ENCODE measurements at regions not wholly inside any gene's neighbourhood (a gene's known extent, or its start where the extent isn't known, plus 50 kb on each side); places are given as distances from the start of the nearest gene placed in this dataset.

- no peak overlapping the region for H3K4me2 ChIP-seq (ENCODE audit: insufficient read depth, low read length)
- no peaks in the 10 kb centered on the region for H3K9me1 ChIP-seq (replicated peaks; ENCODE audit: control insufficient read depth, extremely low read depth, insufficient read depth, low read length)
- H3K9ac ChIP-seq (replicated peaks; ENCODE audit: extremely low read depth, insufficient read depth, low read length), result no peak overlapping the region
- intact Hi-C loops (cut with micrococcal nuclease) (no loop called here), dilution Hi-C loops (cut with MboI; ENCODE audit: extremely low pct_ligation_motif_present, low sequenced_read_pairs) (no loop called here)
- H2AFZ ChIP-seq (ENCODE audit: low read depth, low read length), result no peak overlapping the region
- ChIA-PET POLR2A (no interaction called here), CTCF (no interaction called here)
- FAIRE-seq (no peak), DNase-seq (ENCODE audit: low read depth, low spot score) (no peak)
- no peaks in the 10 kb centered on the region for H3K27me3 ChIP-seq (ENCODE audit: control insufficient read depth in 2 of 2, insufficient read depth in 2 of 2, low read length in 2 of 2)
- TF ChIP-seq FOS (IDR thresholded peaks at IDR 0.05; ENCODE audit: borderline replicate concordance, insufficient read depth, low read length) (no peak), CTCF (IDR thresholded peaks at IDR 0.05; ENCODE audit: extremely low read depth in 1 of 2, insufficient read depth in 1 of 2, low read depth in 1 of 2, low read length in 2 of 2) (no peak), POLR2AphosphoS5 (IDR thresholded peaks at IDR 0.05; ENCODE audit: insufficient read depth, low read depth, low read length) (no peak), MAX (IDR thresholded peaks at IDR 0.05; ENCODE audit: insufficient read depth, insufficient read length) (no peak), JUN (IDR thresholded peaks at IDR 0.05; ENCODE audit: borderline replicate concordance, insufficient read depth, insufficient read length, low read depth) (no peak), MYC (IDR thresholded peaks at IDR 0.05; ENCODE audit: low read depth, low read length) (no peak), GATA2 (IDR thresholded peaks at IDR 0.05; ENCODE audit: insufficient read depth, insufficient read length, low read depth, low read length) (no peak), POLR2A (IDR thresholded peaks at IDR 0.05; ENCODE audit: low read depth, low read length) (no peak), EZH2 (IDR thresholded peaks at IDR 0.05; ENCODE audit: borderline replicate concordance, low read depth, low read length, severe bottlenecking) (no peak)
- no peaks in the 10 kb centered on the region for H4K20me1 ChIP-seq (replicated peaks; ENCODE audit: control insufficient read depth, extremely low read depth, insufficient read depth, low read length)
- H3K4me3 ChIP-seq (replicated peaks in 1 of 3; ENCODE audit: insufficient read depth in 1 of 3, low read depth in 1 of 3, low read length in 3 of 3), result no peak overlapping the region
- H3K9me3 ChIP-seq (replicated peaks; ENCODE audit: control insufficient read depth, insufficient read depth, low read length), result peaks cover 13% of the 10 kb centered on the region
- no peaks in the 10 kb centered on the region for H3K36me3 ChIP-seq (ENCODE audit: control insufficient read depth in 2 of 2, extremely low read depth in 1 of 2, insufficient read depth in 2 of 2, low read length in 2 of 2)
- BruUV-seq (replicated peaks), result no TSS peak
- H3K4me1 ChIP-seq (ENCODE audit: control insufficient read depth, extremely low read depth, insufficient read depth, low read length), result no peaks in the 10 kb centered on the region
- no peak overlapping the region for H3K27ac ChIP-seq (ENCODE audit: insufficient read depth, low read depth, low read length)
- no peaks in the 10 kb centered on the region for H3K79me2 ChIP-seq (ENCODE audit: control insufficient read depth, insufficient read depth, low read length)
Measured at GRCh38 chr14:105926373-105927095, 400.2 kb downstream of the TMEM121 start.

All from endothelial cell of umbilical vein (primary cell).